NCI-H2171 treated with DMSO at 0.1 percent for 48 hours (cell line): ENCODE measurements at regions not wholly inside any gene's neighbourhood (a gene's known extent, or its start where the extent isn't known, plus 50 kb on each side); places are given as distances from the start of the nearest gene placed in this dataset.
A peak's percentile ranks its signal among the peaks of the same experiment; 100 is the strongest.
"Not testable (repeated sequence)": the region's sequence is repeated elsewhere in the genome, so short reads cannot be mapped to it uniquely, and the experiment has no call there.

Experiments used
- DNase-seq: peaks from one replicate; lab custom pipeline; 2025; lab: John Stamatoyannopoulos, UW

GRCh38 chr13:82962397-82962796, 919.9 kb downstream of the SLITRK1 start:
- no peak for DNase-seq

- no peak for DNase-seq
These were observed 920.5 kb downstream of the SLITRK1 start for GRCh38 chr13:82961757-82962156.

- DNase-seq, result not testable (repeated sequence)
These were observed 929.9 kb downstream of the SLITRK1 start for GRCh38 chr13:82952336-82952735.

- DNase-seq, result no peak
These were observed 934.6 kb downstream of the SLITRK1 start for GRCh38 chr13:82947683-82948082.

- no peak for DNase-seq
These were observed 935.1 kb downstream of the SLITRK1 start for GRCh38 chr13:82947191-82947621.

- no peak for DNase-seq
These were observed 943.6 kb downstream of the SLITRK1 start for GRCh38 chr13:82938644-82939043.

- no peak for DNase-seq
These were observed 948.3 kb downstream of the SLITRK1 start for GRCh38 chr13:82934000-82934399.

GRCh38 chr13:82925114-82925513, 957.2 kb downstream of the SLITRK1 start:
- DNase-seq, result no peak

GRCh38 chr13:82917984-82918383, 964.3 kb downstream of the SLITRK1 start:
- no peak for DNase-seq

- DNase-seq, result no peak
These were observed 969.7 kb downstream of the SLITRK1 start for GRCh38 chr13:82912564-82912963.

- no peak for DNase-seq
These were observed 977.2 kb downstream of the SLITRK1 start for GRCh38 chr13:82905071-82905470.

- no peak for DNase-seq
These were observed 981.8 kb downstream of the SLITRK1 start for GRCh38 chr13:82900453-82900852.

- no peak for DNase-seq
These were observed 983.7 kb downstream of the SLITRK1 start for GRCh38 chr13:82898586-82898985.

GRCh38 chr13:82879921-82880320, 1002.4 kb downstream of the SLITRK1 start:
- DNase-seq, result no peak

GRCh38 chr13:82878536-82878935, 1003.7 kb downstream of the SLITRK1 start:
- peak; percentile 30 for DNase-seq

- DNase-seq, result no peak
These were observed 1015.0 kb downstream of the SLITRK1 start for GRCh38 chr13:82867284-82867683.

- no peak for DNase-seq
These were observed 1031.6 kb downstream of the SLITRK1 start for GRCh38 chr13:82850644-82851043.

GRCh38 chr13:82848766-82849165, 1033.5 kb downstream of the SLITRK1 start:
- DNase-seq, result no peak

- DNase-seq, result no peak
These were observed 1034.7 kb downstream of the SLITRK1 start for GRCh38 chr13:82847595-82847994.

GRCh38 chr13:82833923-82834322, 1048.4 kb downstream of the SLITRK1 start:
- no peak for DNase-seq

- DNase-seq, result no peak
These were observed 1053.2 kb downstream of the SLITRK1 start for GRCh38 chr13:82829040-82829439.

- no peak for DNase-seq
These were observed 1054.5 kb downstream of the SLITRK1 start for GRCh38 chr13:82827724-82828123.

- DNase-seq, result no peak
These were observed 1059.3 kb downstream of the SLITRK1 start for GRCh38 chr13:82822935-82823334.

GRCh38 chr13:82817133-82817532, 1065.1 kb downstream of the SLITRK1 start:
- peak; percentile 75 for DNase-seq

GRCh38 chr13:82815791-82816190, 1066.5 kb downstream of the SLITRK1 start:
- DNase-seq, result no peak
